ENCODE measurements at regions not wholly inside any gene's neighbourhood (a gene's known extent, or its start where the extent isn't known, plus 50 kb on each side); places are given as distances from the start of the nearest gene placed in this dataset.

DNA sequence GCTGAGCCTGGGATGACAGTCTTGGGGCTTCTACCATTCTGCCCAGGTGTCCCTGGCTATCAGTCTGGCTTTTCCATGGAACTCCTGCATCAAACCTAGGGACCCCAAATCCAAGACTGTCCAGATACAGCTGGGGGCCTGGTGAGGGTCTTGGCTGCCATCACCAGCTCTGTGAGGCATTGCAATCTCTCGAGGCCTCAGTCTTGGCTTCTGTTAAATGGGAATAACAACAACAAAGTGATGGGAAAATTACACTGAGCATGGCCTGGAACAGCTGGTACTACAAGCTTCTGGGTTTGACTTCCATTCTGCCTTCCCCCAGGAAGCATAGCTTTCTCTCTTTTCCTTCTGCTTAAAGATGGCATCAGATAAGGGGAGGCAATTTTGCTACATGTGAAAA, 50.0 kb upstream of the LCTL start:
- Histone ChIP-seq H4K20me1 (ENCODE audit: insufficient read depth, low read length) (no peaks in the 10 kb centered on the region), H3K27ac (ENCODE audit: low read depth, low read length) (no peak overlapping the region), H3K9me3 (ENCODE audit: insufficient read depth, low read depth, low read length) (no peaks in the 10 kb centered on the region), H3K27me3 (ENCODE audit: insufficient read depth, low read length) (no peaks in the 10 kb centered on the region), H3K9ac (ENCODE audit: low read length) (no peak overlapping the region), H3K4me2 (ENCODE audit: low read length) (no peak overlapping the region), H3K4me3 (ENCODE audit: insufficient read depth, low read depth, low read length) (no peak overlapping the region), H3K4me1 (ENCODE audit: insufficient read depth, low read length) (peaks cover 13% of the 10 kb centered on the region), H2AFZ (ENCODE audit: low read depth, low read length) (no peak overlapping the region), H3K79me2 (ENCODE audit: insufficient read depth, low read length) (no peaks in the 10 kb centered on the region), H3K36me3 (ENCODE audit: insufficient read depth, low read length) (no peaks in the 10 kb centered on the region)
- H3K9me3 Mint-ChIP-seq (ENCODE audit: unreplicated experiment) = no peaks in the 10 kb centered on the region
- FAIRE-seq (no peak), DNase-seq (ENCODE audit: low read depth) (no peak)
- no peaks in the 10 kb centered on the region for H3K36me3 Mint-ChIP-seq (ENCODE audit: low read depth, unreplicated experiment)
- H3K27me3 Mint-ChIP-seq (ENCODE audit: low read depth, unreplicated experiment) = peaks cover 22% of the 10 kb centered on the region
- no peak overlapping the region for H3K27ac Mint-ChIP-seq (ENCODE audit: unreplicated experiment)
- TF ChIP-seq, protein P1, sequence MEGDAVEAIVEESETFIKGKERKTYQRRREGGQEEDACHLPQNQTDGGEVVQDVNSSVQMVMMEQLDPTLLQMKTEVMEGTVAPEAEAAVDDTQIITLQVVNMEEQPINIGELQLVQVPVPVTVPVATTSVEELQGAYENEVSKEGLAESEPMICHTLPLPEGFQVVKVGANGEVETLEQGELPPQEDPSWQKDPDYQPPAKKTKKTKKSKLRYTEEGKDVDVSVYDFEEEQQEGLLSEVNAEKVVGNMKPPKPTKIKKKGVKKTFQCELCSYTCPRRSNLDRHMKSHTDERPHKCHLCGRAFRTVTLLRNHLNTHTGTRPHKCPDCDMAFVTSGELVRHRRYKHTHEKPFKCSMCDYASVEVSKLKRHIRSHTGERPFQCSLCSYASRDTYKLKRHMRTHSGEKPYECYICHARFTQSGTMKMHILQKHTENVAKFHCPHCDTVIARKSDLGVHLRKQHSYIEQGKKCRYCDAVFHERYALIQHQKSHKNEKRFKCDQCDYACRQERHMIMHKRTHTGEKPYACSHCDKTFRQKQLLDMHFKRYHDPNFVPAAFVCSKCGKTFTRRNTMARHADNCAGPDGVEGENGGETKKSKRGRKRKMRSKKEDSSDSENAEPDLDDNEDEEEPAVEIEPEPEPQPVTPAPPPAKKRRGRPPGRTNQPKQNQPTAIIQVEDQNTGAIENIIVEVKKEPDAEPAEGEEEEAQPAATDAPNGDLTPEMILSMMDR (IDR thresholded peaks at IDR 0.05; ENCODE audit: insufficient read depth, low read depth, low read length) = no peak
- TF ChIP-seq EZH2 (IDR thresholded peaks at IDR 0.05; ENCODE audit: insufficient read depth, low read length) = no peak
- no peak overlapping the region for H3K4me3 Mint-ChIP-seq (ENCODE audit: unreplicated experiment)
- H3K4me1 Mint-ChIP-seq (ENCODE audit: low read depth, unreplicated experiment) = peaks cover 4% of the 10 kb centered on the region

DNA sequence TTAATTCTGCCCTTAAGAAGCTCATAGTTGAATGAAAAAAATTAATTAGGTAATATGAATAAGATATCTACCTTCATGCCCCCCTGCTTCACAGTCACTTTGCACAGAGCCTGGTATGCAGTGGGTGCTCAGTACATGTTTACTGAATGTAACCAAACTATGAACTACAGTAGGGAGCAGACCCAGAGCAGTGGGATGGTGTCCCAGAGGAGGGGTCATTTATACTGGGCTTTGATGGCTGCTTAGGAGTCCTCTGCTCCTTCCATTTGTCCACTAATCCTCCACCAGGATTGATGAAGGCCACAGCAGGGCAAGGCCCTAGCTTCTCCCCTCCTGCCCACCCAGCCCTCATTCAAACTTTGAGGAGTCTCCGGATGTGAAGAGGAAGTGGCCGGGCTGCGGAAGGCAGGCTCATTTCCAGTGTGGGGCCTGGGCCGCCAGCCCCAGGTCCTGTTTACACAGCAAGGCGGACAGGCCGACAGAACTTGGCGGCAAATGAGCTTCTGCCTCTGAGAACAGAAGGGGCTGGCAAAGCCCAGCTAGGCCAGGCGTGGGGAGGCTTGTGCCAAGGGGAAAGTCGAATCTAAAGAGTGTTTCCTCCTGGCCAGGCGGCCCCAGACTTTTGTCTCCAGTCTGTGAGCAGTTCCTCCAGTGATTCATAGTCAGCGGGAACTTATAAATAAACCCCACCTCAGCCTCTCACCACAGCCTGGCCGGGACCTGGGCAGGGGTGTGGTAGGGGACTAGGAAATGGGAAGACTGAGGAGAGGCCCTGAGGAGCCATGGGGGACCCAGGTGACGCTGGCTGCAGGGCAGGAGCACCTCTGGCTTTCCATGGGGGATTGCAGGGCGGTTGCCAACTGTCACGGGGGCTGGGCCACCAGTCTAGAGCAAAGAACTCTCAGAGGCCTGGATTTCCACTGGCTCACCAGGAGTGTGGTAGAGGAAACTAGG, 51.6 kb upstream of the LCTL start:
- Histone ChIP-seq H3K36me3 (ENCODE audit: insufficient read depth, low read length) (no peaks in the 10 kb centered on the region), H3K9ac (ENCODE audit: low read length) (peak overlapping the region; percentile 80), H3K4me1 (ENCODE audit: insufficient read depth, low read length) (peaks cover 21% of the 10 kb centered on the region), H3K27me3 (ENCODE audit: insufficient read depth, low read length) (no peaks in the 10 kb centered on the region), H4K20me1 (ENCODE audit: insufficient read depth, low read length) (no peaks in the 10 kb centered on the region), H3K4me2 (ENCODE audit: low read length) (peak overlapping the region; percentile 73), H3K27ac (ENCODE audit: low read depth, low read length) (peak overlapping the region; percentile 92), H3K4me3 (ENCODE audit: insufficient read depth, low read depth, low read length) (no peak overlapping the region), H2AFZ (ENCODE audit: low read depth, low read length) (peak overlapping the region; percentile 97), H3K79me2 (ENCODE audit: insufficient read depth, low read length) (no peaks in the 10 kb centered on the region), H3K9me3 (ENCODE audit: insufficient read depth, low read depth, low read length) (no peaks in the 10 kb centered on the region)
- FAIRE-seq = no peak
- peak; percentile 80 for DNase-seq (ENCODE audit: low read depth)
- Mint-ChIP-seq H3K27me3 (ENCODE audit: low read depth, unreplicated experiment) (peaks cover 26% of the 10 kb centered on the region), H3K27ac (ENCODE audit: unreplicated experiment) (peak overlapping the region; percentile 81), H3K36me3 (ENCODE audit: low read depth, unreplicated experiment) (no peaks in the 10 kb centered on the region), H3K4me1 (ENCODE audit: low read depth, unreplicated experiment) (peaks cover 9% of the 10 kb centered on the region), H3K9me3 (ENCODE audit: unreplicated experiment) (no peaks in the 10 kb centered on the region), H3K4me3 (ENCODE audit: unreplicated experiment) (no peak overlapping the region)
- TF ChIP-seq, protein P1 (IDR thresholded peaks at IDR 0.05; ENCODE audit: insufficient read depth, low read depth, low read length) = no peak
- TF ChIP-seq EZH2 (IDR thresholded peaks at IDR 0.05; ENCODE audit: insufficient read depth, low read length) = no peak

Data from astrocyte (in vitro differentiated cells and primary cell).